ENCODE measurements at regions not wholly inside any gene's neighbourhood (a gene's known extent, or its start where the extent isn't known, plus 50 kb on each side); places are given as distances from the start of the nearest gene placed in this dataset.
"Not testable (repeated sequence)": the region's sequence is repeated elsewhere in the genome, so short reads cannot be mapped to it uniquely, and the experiment has no call there.

GRCh38 chrX:7987160-7988012 lies 60.2 kb upstream of the PNPLA4 start:
- H3K4me1 Mint-ChIP-seq: no peaks in the 10 kb centered on the region

GRCh38 chrX:7986738-7987137 lies 59.5 kb upstream of the PNPLA4 start:
- DNase-seq; ATAC-seq; H3K4me1 Mint-ChIP-seq; H3K4me3 ChIP-seq (ENCODE audit: low read length); H3K36me3 ChIP-seq (ENCODE audit: control insufficient read depth, insufficient read depth, low read length); H3K27ac Mint-ChIP-seq; H3K27me3 Mint-ChIP-seq (ENCODE audit: low read depth in 2 of 2); H3K27ac ChIP-seq (ENCODE audit: low read length); H3K36me3 Mint-ChIP-seq; intact Hi-C loops (cut with micrococcal nuclease); H3K9me3 ChIP-seq (ENCODE audit: control insufficient read depth, insufficient read depth, low read length); H3K4me3 Mint-ChIP-seq; H3K27me3 ChIP-seq (ENCODE audit: control insufficient read depth, insufficient read depth, low read length); H3K9me3 Mint-ChIP-seq; H3K4me1 ChIP-seq (ENCODE audit: control insufficient read depth, insufficient read depth, low read length): not testable (repeated sequence)
- 95% methylated on average over 6 of the region's 9 CpGs for WGBS (ENCODE audit: insufficient coverage)

More at GRCh38 chrX:7987160-7988012, 60.2 kb upstream of the PNPLA4 start:
- Histone ChIP-seq H3K27ac (ENCODE audit: low read length) (no peak overlapping the region), H3K36me3 (ENCODE audit: control insufficient read depth, insufficient read depth, low read length) (no peaks in the 10 kb centered on the region), H3K27me3 (ENCODE audit: control insufficient read depth, insufficient read depth, low read length) (no peaks in the 10 kb centered on the region), H3K4me3 (ENCODE audit: low read length) (no peak overlapping the region), H3K4me1 (ENCODE audit: control insufficient read depth, insufficient read depth, low read length) (no peaks in the 10 kb centered on the region), H3K9me3 (ENCODE audit: control insufficient read depth, insufficient read depth, low read length) (no peaks in the 10 kb centered on the region)
- Mint-ChIP-seq H3K27ac (no peak overlapping the region), H3K27me3 (ENCODE audit: low read depth in 2 of 2) (peaks cover 2 to 5% of the 10 kb centered on the region in 2 donors), H3K36me3 (no peaks in the 10 kb centered on the region), H3K4me3 (no peak overlapping the region), H3K9me3 (no peaks in the 10 kb centered on the region)
- no peak for TF ChIP-seq CTCF (IDR thresholded peaks at IDR 0.05)
- ATAC-seq (no peak), DNase-seq (no peak)
- WGBS (ENCODE audit: insufficient coverage): 43% methylated on average over 2 of the region's 6 CpGs
- intact Hi-C loops (cut with micrococcal nuclease): no loop called here

GRCh38 chrX:7985568-7985967 lies 58.4 kb upstream of the PNPLA4 start:
- Mint-ChIP-seq H3K27ac (no peak overlapping the region), H3K4me3 (no peak overlapping the region)
- H3K9me3 ChIP-seq (ENCODE audit: control insufficient read depth, insufficient read depth, low read length): no peaks in the 10 kb centered on the region

GRCh38 chrX:7983581-7983980 lies 56.4 kb upstream of the PNPLA4 start:
- Mint-ChIP-seq H3K4me1 (no peaks in the 10 kb centered on the region), H3K27ac (no peak overlapping the region), H3K4me3 (no peak overlapping the region), H3K9me3 (no peaks in the 10 kb centered on the region), H3K27me3 (ENCODE audit: low read depth in 2 of 2) (peaks cover 2 to 5% of the 10 kb centered on the region in 2 donors), H3K36me3 (no peaks in the 10 kb centered on the region)
- intact Hi-C loops (cut with micrococcal nuclease): no loop called here
- H3K27me3 ChIP-seq (ENCODE audit: control insufficient read depth, insufficient read depth, low read length): no peaks in the 10 kb centered on the region
- no peak for TF ChIP-seq CTCF (IDR thresholded peaks at IDR 0.05)
- no peak overlapping the region for H3K4me3 ChIP-seq (ENCODE audit: low read length)
- H3K9me3 ChIP-seq (ENCODE audit: control insufficient read depth, insufficient read depth, low read length): no peaks in the 10 kb centered on the region
- WGBS (ENCODE audit: insufficient coverage): no CpG with 5 or more reads among the region's 1 CpG
- H3K36me3 ChIP-seq (ENCODE audit: control insufficient read depth, insufficient read depth, low read length): no peaks in the 10 kb centered on the region
- DNase-seq: no peak
- H3K27ac ChIP-seq (ENCODE audit: low read length): no peak overlapping the region
- no peaks in the 10 kb centered on the region for H3K4me1 ChIP-seq (ENCODE audit: control insufficient read depth, insufficient read depth, low read length)
- ATAC-seq: no peak

More at GRCh38 chrX:7985568-7985967, 58.4 kb upstream of the PNPLA4 start:
- Mint-ChIP-seq H3K27me3 (ENCODE audit: low read depth in 2 of 2) (peaks cover 2 to 5% of the 10 kb centered on the region in 2 donors), H3K9me3 (no peaks in the 10 kb centered on the region), H3K4me1 (no peaks in the 10 kb centered on the region), H3K36me3 (no peaks in the 10 kb centered on the region)
- H3K27me3 ChIP-seq (ENCODE audit: control insufficient read depth, insufficient read depth, low read length): no peaks in the 10 kb centered on the region
- ATAC-seq (no peak), DNase-seq (no peak)
- no peak for TF ChIP-seq CTCF (IDR thresholded peaks at IDR 0.05)
- no peak overlapping the region for H3K27ac ChIP-seq (ENCODE audit: low read length)
- no peak overlapping the region for H3K4me3 ChIP-seq (ENCODE audit: low read length)
- intact Hi-C loops (cut with micrococcal nuclease): no loop called here
- no peaks in the 10 kb centered on the region for H3K4me1 ChIP-seq (ENCODE audit: control insufficient read depth, insufficient read depth, low read length)
- no peaks in the 10 kb centered on the region for H3K36me3 ChIP-seq (ENCODE audit: control insufficient read depth, insufficient read depth, low read length)
